GM23338 (cell line): ENCODE measurements at regions not wholly inside any gene's neighbourhood (a gene's known extent, or its start where the extent isn't known, plus 50 kb on each side); places are given as distances from the start of the nearest gene placed in this dataset.

ENCODE experiments used
- CREB1 ChIP-seq: fragments of 250-450 bp; sonication (Bioruptor Pico); IDR thresholded peaks from 2 replicates; pipeline ENCODE4 v1.5.0; 2020; ENCODE audit warnings: low read depth, mild to moderate bottlenecking, moderate library complexity
- CTCF ChIP-seq, 2 experiments: fragments of 200-600 bp in 1 of 2; sonication (generic) in 1 of 2; conservative IDR thresholded peaks; 2 replicates each; pipeline versions ENCODE4 v1.5.1 to v1.6.1; 2016 to 2017; ENCODE audit warnings: antibody characterized with exemption in 2 of 2, low read depth in 2 of 2, mild to moderate bottlenecking in 2 of 2, moderate library complexity in 1 of 2
- EZH2 ChIP-seq: fragments of 200-600 bp; sonication (generic); IDR thresholded peaks from one replicate; pipeline ENCODE4 v1.8.0; 2017; ENCODE audit warnings: antibody characterized with exemption, mild to moderate bottlenecking, low read depth; ENCODE audit not compliant: unreplicated experiment
- EZH2phosphoT487 ChIP-seq: fragments of 200-600 bp; sonication (generic); IDR thresholded peaks from one replicate; pipeline ENCODE4 v1.8.1; 2018; ENCODE audit warnings: antibody characterized with exemption; ENCODE audit not compliant: unreplicated experiment
- JUNB ChIP-seq: IDR thresholded peaks from one replicate; pipeline ENCODE4 v1.6.1; 2016; ENCODE audit warnings: antibody characterized with exemption; ENCODE audit not compliant: unreplicated experiment
- NANOG ChIP-seq: IDR thresholded peaks from 2 replicates; pipeline ENCODE4 v1.6.1; 2016; ENCODE audit warnings: antibody characterized with exemption, borderline replicate concordance
- POLR2AphosphoS5 ChIP-seq: IDR thresholded peaks from 2 replicates; pipeline ENCODE4 v1.6.1; 2016; ENCODE audit warnings: antibody characterized with exemption, low read depth
- STAT1 ChIP-seq: IDR thresholded peaks from one replicate; pipeline ENCODE4 v1.6.1; 2016; ENCODE audit warnings: antibody characterized with exemption; ENCODE audit not compliant: unreplicated experiment
- ZNF114 ChIP-seq: fragments of 250-450 bp; sonication (Bioruptor Pico); IDR thresholded peaks from 2 replicates; pipeline ENCODE4 v1.5.0; 2020; ENCODE audit warnings: mild to moderate bottlenecking, moderate library complexity
- ZNF462 ChIP-seq: fragments of 250-450 bp; sonication (Bioruptor Pico); IDR thresholded peaks from 2 replicates; pipeline ENCODE4 v1.5.0; 2020; ENCODE audit warnings: mild to moderate bottlenecking, moderate library complexity
- TF ChIP-seq, protein P1 (sequence below): IDR thresholded peaks from one replicate; pipeline ENCODE4 v1.6.1; 2018; ENCODE audit warnings: antibody characterized with exemption; ENCODE audit not compliant: unreplicated experiment
- TF ChIP-seq, protein P2 (sequence below): IDR thresholded peaks from 2 replicates; pipeline ENCODE4 v1.6.1; 2016; ENCODE audit warnings: antibody characterized with exemption

DNA sequence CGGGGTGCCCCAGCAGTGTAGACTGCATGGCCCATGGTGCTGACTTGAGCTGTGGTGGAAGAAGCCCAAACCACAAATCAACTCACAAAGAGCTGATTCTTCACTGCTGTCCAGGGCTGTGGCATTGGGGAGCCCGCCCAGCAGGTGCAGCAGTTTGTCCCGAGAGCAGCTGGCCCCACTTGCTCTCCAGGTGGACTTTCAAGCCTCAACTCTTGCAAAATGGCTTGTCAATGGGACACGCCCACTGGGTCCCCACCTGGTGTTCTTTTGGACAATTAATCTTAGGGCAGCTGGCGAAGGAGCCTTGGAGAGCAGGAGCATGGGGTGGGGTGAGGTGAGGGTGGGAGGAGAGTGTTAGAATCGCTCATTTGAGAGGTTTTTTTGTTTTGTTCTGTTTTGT, 117.9 kb downstream of the MYCN start:
- TF ChIP-seq CTCF (conservative IDR thresholded peaks at IDR 0.05; ENCODE audit: low read depth in 2 of 2) (no peak), POLR2AphosphoS5 (no peak), EZH2 (no peak), EZH2phosphoT487 (no peak), STAT1 (no peak), JUNB (no peak), CREB1 (no peak), ZNF462 (CRISPR knock-in tag) (no peak), NANOG (no peak), ZNF114 (CRISPR knock-in tag) (no peak)
- TF ChIP-seq, protein P1, sequence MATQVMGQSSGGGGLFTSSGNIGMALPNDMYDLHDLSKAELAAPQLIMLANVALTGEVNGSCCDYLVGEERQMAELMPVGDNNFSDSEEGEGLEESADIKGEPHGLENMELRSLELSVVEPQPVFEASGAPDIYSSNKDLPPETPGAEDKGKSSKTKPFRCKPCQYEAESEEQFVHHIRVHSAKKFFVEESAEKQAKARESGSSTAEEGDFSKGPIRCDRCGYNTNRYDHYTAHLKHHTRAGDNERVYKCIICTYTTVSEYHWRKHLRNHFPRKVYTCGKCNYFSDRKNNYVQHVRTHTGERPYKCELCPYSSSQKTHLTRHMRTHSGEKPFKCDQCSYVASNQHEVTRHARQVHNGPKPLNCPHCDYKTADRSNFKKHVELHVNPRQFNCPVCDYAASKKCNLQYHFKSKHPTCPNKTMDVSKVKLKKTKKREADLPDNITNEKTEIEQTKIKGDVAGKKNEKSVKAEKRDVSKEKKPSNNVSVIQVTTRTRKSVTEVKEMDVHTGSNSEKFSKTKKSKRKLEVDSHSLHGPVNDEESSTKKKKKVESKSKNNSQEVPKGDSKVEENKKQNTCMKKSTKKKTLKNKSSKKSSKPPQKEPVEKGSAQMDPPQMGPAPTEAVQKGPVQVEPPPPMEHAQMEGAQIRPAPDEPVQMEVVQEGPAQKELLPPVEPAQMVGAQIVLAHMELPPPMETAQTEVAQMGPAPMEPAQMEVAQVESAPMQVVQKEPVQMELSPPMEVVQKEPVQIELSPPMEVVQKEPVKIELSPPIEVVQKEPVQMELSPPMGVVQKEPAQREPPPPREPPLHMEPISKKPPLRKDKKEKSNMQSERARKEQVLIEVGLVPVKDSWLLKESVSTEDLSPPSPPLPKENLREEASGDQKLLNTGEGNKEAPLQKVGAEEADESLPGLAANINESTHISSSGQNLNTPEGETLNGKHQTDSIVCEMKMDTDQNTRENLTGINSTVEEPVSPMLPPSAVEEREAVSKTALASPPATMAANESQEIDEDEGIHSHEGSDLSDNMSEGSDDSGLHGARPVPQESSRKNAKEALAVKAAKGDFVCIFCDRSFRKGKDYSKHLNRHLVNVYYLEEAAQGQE, result no peak
- TF ChIP-seq, protein P2, sequence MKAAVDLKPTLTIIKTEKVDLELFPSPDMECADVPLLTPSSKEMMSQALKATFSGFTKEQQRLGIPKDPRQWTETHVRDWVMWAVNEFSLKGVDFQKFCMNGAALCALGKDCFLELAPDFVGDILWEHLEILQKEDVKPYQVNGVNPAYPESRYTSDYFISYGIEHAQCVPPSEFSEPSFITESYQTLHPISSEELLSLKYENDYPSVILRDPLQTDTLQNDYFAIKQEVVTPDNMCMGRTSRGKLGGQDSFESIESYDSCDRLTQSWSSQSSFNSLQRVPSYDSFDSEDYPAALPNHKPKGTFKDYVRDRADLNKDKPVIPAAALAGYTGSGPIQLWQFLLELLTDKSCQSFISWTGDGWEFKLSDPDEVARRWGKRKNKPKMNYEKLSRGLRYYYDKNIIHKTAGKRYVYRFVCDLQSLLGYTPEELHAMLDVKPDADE, result no peak
